Ishikawa (cell line): ENCODE measurements at regions not wholly inside any gene's neighbourhood (a gene's known extent, or its start where the extent isn't known, plus 50 kb on each side); places are given as distances from the start of the nearest gene placed in this dataset.

Source experiments
- CREB1 ChIP-seq: IDR thresholded peaks from 2 replicates; pipeline ENCODE4 v1.6.1; 2012; ENCODE audit warnings: low read depth
- EP300 ChIP-seq: IDR thresholded peaks from 2 replicates; pipeline ENCODE4 v1.6.1; 2012; ENCODE audit warnings: borderline replicate concordance
- FOXM1 ChIP-seq: IDR thresholded peaks from 2 replicates; pipeline ENCODE4 v1.6.1; 2012; ENCODE audit warnings: low read depth, borderline replicate concordance
- RAD21 ChIP-seq: IDR thresholded peaks from 2 replicates; pipeline ENCODE4 v1.6.1; 2012; ENCODE audit warnings: low read depth
- REST ChIP-seq: IDR thresholded peaks from 2 replicates; pipeline ENCODE4 v1.6.1; 2012; ENCODE audit warnings: low read depth, mild to moderate bottlenecking
- TAF1 ChIP-seq: IDR thresholded peaks from 2 replicates; pipeline ENCODE4 v1.6.1; 2012; ENCODE audit warnings: low read depth, mild to moderate bottlenecking
- TCF12 ChIP-seq: IDR thresholded peaks from 2 replicates; pipeline ENCODE4 v1.6.1; 2012; ENCODE audit warnings: low read depth
- YY1 ChIP-seq: IDR thresholded peaks from 2 replicates; pipeline ENCODE4 v1.6.1; 2012; ENCODE audit warnings: low read depth
- TF ChIP-seq, protein P1 (sequence below): IDR thresholded peaks from 2 replicates; pipeline ENCODE4 v1.6.1; 2012

- TF ChIP-seq CREB1 (no peak), TAF1 (no peak), REST (no peak), RAD21 (no peak), YY1 (no peak), EP300 (no peak), FOXM1 (no peak), TCF12 (no peak)
- TF ChIP-seq, protein P1, sequence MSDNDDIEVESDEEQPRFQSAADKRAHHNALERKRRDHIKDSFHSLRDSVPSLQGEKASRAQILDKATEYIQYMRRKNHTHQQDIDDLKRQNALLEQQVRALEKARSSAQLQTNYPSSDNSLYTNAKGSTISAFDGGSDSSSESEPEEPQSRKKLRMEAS: no peak
These were observed 302.0 kb downstream of the WDR72 start for GRCh38 chr15:53457479-53457878.
